Activated CD4-positive, alpha-beta T cell treated with anti-CD3 and anti-CD28 coated beads, Interleukin-2, amount 10 ng/mL, durations not matched to agents 24 days and 14 days (primary cell): ENCODE measurements at regions not wholly inside any gene's neighbourhood (a gene's known extent, or its start where the extent isn't known, plus 50 kb on each side); places are given as distances from the start of the nearest gene placed in this dataset.

Source experiments
- DNase-seq: peaks from one replicate; pipeline ENCODE4 v3.0.0; 2022
- H3K27ac Mint-ChIP-seq: one replicate; pipeline ENCODE4 v1.8.0; 2022; ENCODE audit warnings: mild to moderate bottlenecking, mixed read lengths
- H3K27me3 Mint-ChIP-seq: one replicate; pipeline ENCODE4 v1.8.0; 2022; ENCODE audit warnings: mixed read lengths
- H3K36me3 Mint-ChIP-seq: one replicate; pipeline ENCODE4 v1.8.0; 2022; ENCODE audit warnings: low read depth, mild to moderate bottlenecking, mixed read lengths
- H3K4me1 Mint-ChIP-seq: one replicate; pipeline ENCODE4 v1.8.0; 2021; ENCODE audit warnings: mixed read lengths
- H3K4me3 Mint-ChIP-seq: one replicate; pipeline ENCODE4 v1.8.0; 2022; ENCODE audit warnings: mild to moderate bottlenecking, moderate library complexity, mixed read lengths
- H3K9me3 Mint-ChIP-seq: one replicate; pipeline ENCODE4 v1.8.0; 2021; ENCODE audit warnings: mixed read lengths
- intact Hi-C: fragments of 100-400 bp; cut with micrococcal nuclease; formaldehyde crosslinking; loops from one replicate; pipeline ENCODE4 v1.15.1; 2023

GRCh38 chr3:117105686-117106085, 396.1 kb downstream of the TUSC7 start:
- intact Hi-C loops = no loop called here
- no peaks in the 10 kb centered on the region for H3K4me1 Mint-ChIP-seq
- H3K9me3 Mint-ChIP-seq = peaks cover 3% of the 10 kb centered on the region
- H3K27ac Mint-ChIP-seq = no peak overlapping the region
- no peaks in the 10 kb centered on the region for H3K27me3 Mint-ChIP-seq
- no peak overlapping the region for H3K4me3 Mint-ChIP-seq
- H3K36me3 Mint-ChIP-seq = no peaks in the 10 kb centered on the region
- no peak for DNase-seq

- DNase-seq = no peak
- Mint-ChIP-seq H3K4me1 (no peaks in the 10 kb centered on the region), H3K27ac (no peak overlapping the region), H3K9me3 (peaks cover 3% of the 10 kb centered on the region), H3K27me3 (no peaks in the 10 kb centered on the region), H3K36me3 (no peaks in the 10 kb centered on the region), H3K4me3 (no peak overlapping the region)
- intact Hi-C loops = no loop called here
Measured at GRCh38 chr3:117106396-117106795, 396.8 kb downstream of the TUSC7 start.

DNA sequence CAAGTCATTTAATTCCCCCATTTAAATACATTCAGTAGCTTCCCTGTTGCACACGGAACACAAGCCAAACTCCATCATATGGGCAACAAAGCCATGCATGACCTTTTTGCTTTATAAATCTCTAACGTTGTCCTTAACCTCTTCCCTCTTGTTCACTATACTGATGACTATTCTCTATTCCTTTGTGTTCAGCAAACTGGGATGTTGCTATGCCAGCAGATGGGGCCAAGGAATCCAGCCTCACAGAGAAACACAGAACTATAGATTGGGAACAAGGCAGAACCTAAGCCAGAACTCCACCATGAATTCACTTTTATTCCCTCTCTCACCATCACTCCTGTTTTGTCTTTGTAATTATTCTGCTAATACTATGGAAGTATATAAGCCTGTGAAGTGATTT, 398.4 kb downstream of the TUSC7 start:
- Mint-ChIP-seq H3K4me1 (no peaks in the 10 kb centered on the region), H3K4me3 (no peak overlapping the region), H3K27ac (no peak overlapping the region), H3K36me3 (no peaks in the 10 kb centered on the region), H3K9me3 (peaks cover 3% of the 10 kb centered on the region), H3K27me3 (no peaks in the 10 kb centered on the region)
- DNase-seq = no peak
- intact Hi-C loops = no loop called here

GRCh38 chr3:117109178-117109577, 399.6 kb downstream of the TUSC7 start:
- intact Hi-C loops = no loop called here
- no peaks in the 10 kb centered on the region for H3K27me3 Mint-ChIP-seq
- H3K9me3 Mint-ChIP-seq = peaks cover 3% of the 10 kb centered on the region
- H3K4me3 Mint-ChIP-seq = no peak overlapping the region
- DNase-seq = no peak
- no peaks in the 10 kb centered on the region for H3K4me1 Mint-ChIP-seq
- H3K27ac Mint-ChIP-seq = no peak overlapping the region
- H3K36me3 Mint-ChIP-seq = no peaks in the 10 kb centered on the region

- H3K9me3 Mint-ChIP-seq = no peaks in the 10 kb centered on the region
- H3K36me3 Mint-ChIP-seq = no peaks in the 10 kb centered on the region
- H3K4me3 Mint-ChIP-seq = no peak overlapping the region
- intact Hi-C loops = no loop called here
- H3K4me1 Mint-ChIP-seq = no peaks in the 10 kb centered on the region
- no peak for DNase-seq
- H3K27me3 Mint-ChIP-seq = no peaks in the 10 kb centered on the region
- H3K27ac Mint-ChIP-seq = no peak overlapping the region
Measured at GRCh38 chr3:117114517-117115265, 405.1 kb downstream of the TUSC7 start.

DNA sequence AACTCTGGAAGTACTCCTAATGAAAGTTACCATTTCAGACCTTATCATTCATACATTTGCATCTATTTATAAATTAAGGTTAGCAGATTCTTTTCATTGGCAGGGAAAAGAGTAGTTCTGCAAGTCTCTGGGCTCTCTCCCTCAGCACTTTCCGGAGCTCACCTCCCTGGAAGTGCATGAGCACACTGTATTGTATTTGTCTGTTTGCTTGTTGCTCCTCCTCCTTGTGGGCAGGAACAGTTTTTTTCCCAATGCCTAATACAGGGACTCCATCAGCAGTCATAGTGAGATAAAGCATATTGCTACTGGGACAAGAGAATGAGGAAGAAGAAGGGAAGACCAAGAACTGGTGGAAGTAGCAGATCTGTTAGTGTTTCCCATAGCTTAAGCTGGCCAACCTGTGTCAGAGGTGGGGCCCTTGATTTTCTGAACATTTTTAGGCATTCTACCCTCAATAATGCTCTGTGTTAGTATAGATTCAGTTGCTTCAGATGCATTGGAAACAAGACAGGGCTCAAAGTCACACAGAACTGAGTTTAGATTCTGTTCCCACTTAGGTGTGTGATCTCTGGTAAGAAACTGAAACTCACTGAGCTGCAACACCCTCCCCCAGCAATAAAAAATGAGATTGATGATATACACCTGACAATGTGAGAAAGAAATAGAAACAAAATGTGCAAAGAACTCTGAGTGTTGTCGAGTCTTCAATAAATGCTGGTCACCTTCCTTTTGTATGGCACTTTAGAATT, 407.8 kb downstream of the TUSC7 start:
- H3K27ac Mint-ChIP-seq = no peak overlapping the region
- DNase-seq = no peak
- H3K9me3 Mint-ChIP-seq = no peaks in the 10 kb centered on the region
- intact Hi-C loops = no loop called here
- H3K4me1 Mint-ChIP-seq = no peaks in the 10 kb centered on the region
- H3K4me3 Mint-ChIP-seq = no peak overlapping the region
- no peaks in the 10 kb centered on the region for H3K36me3 Mint-ChIP-seq
- H3K27me3 Mint-ChIP-seq = no peaks in the 10 kb centered on the region

- Mint-ChIP-seq H3K36me3 (no peaks in the 10 kb centered on the region), H3K9me3 (no peaks in the 10 kb centered on the region), H3K27ac (no peak overlapping the region), H3K27me3 (no peaks in the 10 kb centered on the region), H3K4me1 (no peaks in the 10 kb centered on the region), H3K4me3 (no peak overlapping the region)
- no peak for DNase-seq
- intact Hi-C loops = no loop called here
Measured at GRCh38 chr3:117118604-117119003, 409.0 kb downstream of the TUSC7 start.

DNA sequence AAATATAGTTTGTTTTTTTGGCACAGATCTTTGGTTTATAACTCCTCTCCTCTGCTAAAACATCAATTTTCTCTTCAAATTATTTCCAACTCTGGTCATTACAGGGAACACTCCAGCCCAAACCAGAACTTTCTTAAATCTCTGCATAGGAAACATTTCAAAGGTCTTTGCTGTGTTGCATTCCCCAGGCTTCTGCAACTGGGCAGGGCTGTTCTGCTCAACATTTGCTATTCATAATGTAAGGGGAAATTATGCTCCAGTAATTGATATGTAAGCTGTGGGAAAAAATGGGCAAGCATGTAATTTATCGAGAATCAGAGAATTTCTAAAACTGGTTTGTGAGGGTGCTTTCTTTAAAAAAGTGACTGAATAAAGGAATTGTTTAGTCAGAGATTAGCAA, 410.4 kb downstream of the TUSC7 start:
- H3K27me3 Mint-ChIP-seq = no peaks in the 10 kb centered on the region
- H3K36me3 Mint-ChIP-seq = no peaks in the 10 kb centered on the region
- DNase-seq = no peak
- no peaks in the 10 kb centered on the region for H3K4me1 Mint-ChIP-seq
- no peaks in the 10 kb centered on the region for H3K9me3 Mint-ChIP-seq
- intact Hi-C loops = no loop called here
- no peak overlapping the region for H3K27ac Mint-ChIP-seq
- H3K4me3 Mint-ChIP-seq = no peak overlapping the region

- Mint-ChIP-seq H3K27ac (no peak overlapping the region), H3K4me1 (no peaks in the 10 kb centered on the region), H3K9me3 (no peaks in the 10 kb centered on the region), H3K27me3 (no peaks in the 10 kb centered on the region), H3K36me3 (no peaks in the 10 kb centered on the region), H3K4me3 (no peak overlapping the region)
- intact Hi-C loops = no loop called here
- DNase-seq = no peak
Measured at GRCh38 chr3:117122609-117123008, 413.0 kb downstream of the TUSC7 start.

DNA sequence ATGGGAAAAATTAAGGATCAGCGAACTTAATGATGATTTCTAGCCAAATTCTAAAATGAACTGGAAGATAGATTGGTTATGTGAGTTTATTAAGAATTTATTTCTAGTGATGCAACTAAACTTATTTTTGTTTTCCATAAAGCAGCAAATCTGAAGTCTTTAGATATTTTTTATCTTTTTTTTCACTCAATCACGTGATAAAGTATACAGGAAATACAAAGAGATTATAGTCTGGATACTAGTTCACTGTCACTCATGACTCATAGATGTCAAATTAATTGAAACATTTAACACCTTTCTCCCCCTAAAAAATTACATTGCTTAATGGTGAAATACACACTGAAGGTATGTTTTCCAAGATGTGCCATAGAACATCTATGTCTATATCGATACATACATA, 416.9 kb downstream of the TUSC7 start:
- Mint-ChIP-seq H3K9me3 (no peaks in the 10 kb centered on the region), H3K27ac (no peak overlapping the region), H3K4me3 (no peak overlapping the region), H3K27me3 (no peaks in the 10 kb centered on the region), H3K4me1 (no peaks in the 10 kb centered on the region), H3K36me3 (no peaks in the 10 kb centered on the region)
- no peak for DNase-seq
- intact Hi-C loops = no loop called here

- intact Hi-C loops = no loop called here
- DNase-seq = no peak
- Mint-ChIP-seq H3K4me1 (no peaks in the 10 kb centered on the region), H3K36me3 (no peaks in the 10 kb centered on the region), H3K4me3 (no peak overlapping the region), H3K27ac (no peak overlapping the region), H3K9me3 (no peaks in the 10 kb centered on the region), H3K27me3 (no peaks in the 10 kb centered on the region)
Measured at GRCh38 chr3:117126946-117127546, 417.5 kb downstream of the TUSC7 start.

GRCh38 chr3:117128133-117128532, 418.6 kb downstream of the TUSC7 start:
- Mint-ChIP-seq H3K27me3 (no peaks in the 10 kb centered on the region), H3K4me3 (no peak overlapping the region), H3K36me3 (no peaks in the 10 kb centered on the region), H3K27ac (no peak overlapping the region), H3K9me3 (no peaks in the 10 kb centered on the region), H3K4me1 (no peaks in the 10 kb centered on the region)
- DNase-seq = no peak
- intact Hi-C loops = no loop called here

DNA sequence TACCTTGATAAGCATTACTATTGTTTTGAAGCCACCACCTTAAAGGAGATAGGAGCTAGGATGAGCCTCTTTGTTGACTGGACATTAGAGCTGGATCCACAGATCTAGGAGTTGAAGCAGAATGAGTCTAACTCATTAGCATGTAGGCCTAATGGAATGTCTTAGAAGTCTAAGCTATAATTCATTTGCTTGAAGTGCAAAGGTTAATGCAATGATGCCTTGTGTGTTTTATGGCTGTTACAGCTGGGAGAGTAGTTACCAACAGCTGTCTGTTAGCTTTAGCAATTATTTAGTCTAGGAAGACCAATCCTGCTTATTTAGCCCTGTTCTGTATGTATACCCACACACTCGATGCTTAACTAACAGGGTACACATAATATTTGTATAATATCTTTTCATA, 419.3 kb downstream of the TUSC7 start:
- no peaks in the 10 kb centered on the region for H3K4me1 Mint-ChIP-seq

DNA sequence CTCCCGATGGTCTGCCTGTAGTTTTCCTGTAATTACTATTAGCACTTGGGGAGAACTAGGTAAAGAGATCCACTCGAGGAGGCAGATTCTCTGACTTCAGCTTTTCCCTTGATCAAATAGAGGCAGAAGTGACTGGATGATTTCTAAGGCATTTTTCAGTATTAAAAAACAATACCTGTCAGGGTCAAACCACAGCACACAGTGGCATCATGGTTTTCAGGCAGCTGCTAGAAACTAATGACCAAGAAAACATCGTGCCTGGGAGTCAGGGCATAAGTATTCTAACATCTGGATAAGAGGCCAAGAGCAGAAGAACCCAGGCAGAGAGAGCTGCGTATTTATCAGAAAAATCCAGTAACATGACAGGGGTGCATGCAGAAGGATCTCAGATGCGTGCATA, 419.9 kb downstream of the TUSC7 start:
- no peak overlapping the region for H3K4me3 Mint-ChIP-seq
- no peaks in the 10 kb centered on the region for H3K9me3 Mint-ChIP-seq
- H3K27ac Mint-ChIP-seq = no peak overlapping the region
- DNase-seq = no peak
- intact Hi-C loops = no loop called here
- no peaks in the 10 kb centered on the region for H3K27me3 Mint-ChIP-seq
- no peaks in the 10 kb centered on the region for H3K4me1 Mint-ChIP-seq
- no peaks in the 10 kb centered on the region for H3K36me3 Mint-ChIP-seq

More for the DNA sequence above, 419.3 kb downstream of the TUSC7 start:
- intact Hi-C loops = no loop called here
- no peaks in the 10 kb centered on the region for H3K9me3 Mint-ChIP-seq
- no peak for DNase-seq
- H3K27me3 Mint-ChIP-seq = no peaks in the 10 kb centered on the region
- no peak overlapping the region for H3K4me3 Mint-ChIP-seq
- no peaks in the 10 kb centered on the region for H3K36me3 Mint-ChIP-seq
- no peak overlapping the region for H3K27ac Mint-ChIP-seq
